T-cell (primary cell): ENCODE measurements at regions not wholly inside any gene's neighbourhood (a gene's known extent, or its start where the extent isn't known, plus 50 kb on each side); places are given as distances from the start of the nearest gene placed in this dataset.
"Not testable (repeated sequence)": the region's sequence is repeated elsewhere in the genome, so short reads cannot be mapped to it uniquely, and the experiment has no call there.

Source experiments
- ATAC-seq, 4 experiments: fragments of 200-7000 bp in 3 of 4; fragments of 150-1000 bp in 1 of 4; cut with Tn5 transposase; replicated peaks in 1 of 4; 1 replicate in 3 of 4; 2 replicates in 1 of 4; pipeline ENCODE4 v1.10.0; 2021; ENCODE audit warnings: moderate library complexity in 3 of 4, mild to moderate bottlenecking in 2 of 4, moderate number of reproducible peaks in 1 of 4
- CTCF ChIA-PET, 2 donors: fragments of 300-600 bp; sonication (Branson Sonifier 250); formaldehyde crosslinking; loops; one replicate each; lab custom pipeline; 2022; ENCODE audit warnings: antibody characterized with exemption in 2 of 2; lab: Charles Lee
- POLR2A ChIA-PET, 2 donors: fragments of 300-600 bp; sonication (Branson Sonifier 250); formaldehyde crosslinking; loops; one replicate each; lab custom pipeline; 2022; ENCODE audit warnings: antibody characterized with exemption in 2 of 2; lab: Charles Lee
- DNase-seq, 35 experiments: peaks; one replicate each; pipeline versions ENCODE4 v3.0.0 to v3.0.0-alpha.2; 2013 to 2023
- H3K27ac ChIP-seq: one replicate; pipeline ENCODE4 v1.5.1; 2013; ENCODE audit warnings: low read length
- H3K27me3 ChIP-seq, 2 experiments: replicated peaks in 1 of 2; 1 replicate in 1 of 2; 2 replicates in 1 of 2; pipeline versions ENCODE4 v1.6.1 to v1.7.0; 2013; ENCODE audit warnings: low read length in 1 of 2, mixed read lengths in 1 of 2; ENCODE audit not compliant: control insufficient read depth in 2 of 2, insufficient read depth in 2 of 2; ENCODE audit errors: extremely low read depth in 1 of 2
- H3K36me3 ChIP-seq, 2 donors: 1 replicate in 1 of 2; 2 replicates in 1 of 2; pipeline versions ENCODE4 v1.6.1 to v1.7.0; 2013; ENCODE audit warnings: low read length in 1 of 2; ENCODE audit not compliant: control insufficient read depth in 2 of 2, insufficient read depth in 1 of 2; ENCODE audit errors: extremely low read depth in 1 of 2
- H3K4me1 ChIP-seq, 2 experiments: 1 replicate in 1 of 2; 2 replicates in 1 of 2; pipeline versions ENCODE4 v1.6.1 to v1.7.0; 2013; ENCODE audit warnings: low read length in 2 of 2, mixed read lengths in 1 of 2; ENCODE audit not compliant: insufficient read depth in 2 of 2, control insufficient read depth in 1 of 2; ENCODE audit errors: extremely low read depth in 1 of 2
- H3K4me3 ChIP-seq, 2 donors: 1 replicate in 1 of 2; 2 replicates in 1 of 2; pipeline versions ENCODE4 v1.5.1 to v1.7.0; 2013; ENCODE audit warnings: mild to moderate bottlenecking in 2 of 2, low read length in 1 of 2, moderate library complexity in 1 of 2; ENCODE audit not compliant: control insufficient read depth in 1 of 2; ENCODE audit errors: extremely low read depth in 1 of 2
- H3K9me3 ChIP-seq: 2 replicates; pipeline ENCODE4 v1.7.0; 2013
- H3K27ac Mint-ChIP-seq, 2 donors: one replicate each; pipeline ENCODE4 v1.8.0; 2020 to 2021; ENCODE audit warnings: mild to moderate bottlenecking in 2 of 2, mixed read lengths in 2 of 2
- H3K27me3 Mint-ChIP-seq, 2 donors: one replicate each; pipeline ENCODE4 v1.8.0; 2021 to 2022; ENCODE audit warnings: mixed read lengths in 2 of 2
- H3K36me3 Mint-ChIP-seq: one replicate; pipeline ENCODE4 v1.8.0; 2021; ENCODE audit warnings: mixed read lengths
- H3K4me1 Mint-ChIP-seq, 3 donors: one replicate each; pipeline ENCODE4 v1.8.0; 2020 to 2022; ENCODE audit warnings: mixed read lengths in 3 of 3, mild to moderate bottlenecking in 1 of 3
- H3K4me3 Mint-ChIP-seq, 3 donors: one replicate each; pipeline ENCODE4 v1.8.0; 2020 to 2022; ENCODE audit warnings: mild to moderate bottlenecking in 3 of 3, mixed read lengths in 3 of 3, moderate library complexity in 3 of 3
- H3K9me3 Mint-ChIP-seq, 3 donors: one replicate each; pipeline ENCODE4 v1.8.0; 2020 to 2022; ENCODE audit warnings: mixed read lengths in 3 of 3
- WGBS: methylation state at CpG from one replicate; pipeline ENCODE4 v1.1.5; 2013; ENCODE audit warnings: missing lambda C conversion rate; ENCODE audit not compliant: insufficient coverage; 5-methylcytosine and 5-hydroxymethylcytosine counted together

- H3K36me3 ChIP-seq, H3K4me1 Mint-ChIP-seq, H3K4me1 ChIP-seq, ATAC-seq, H3K4me3 ChIP-seq, H3K27me3 ChIP-seq, POLR2A ChIA-PET, H3K4me3 Mint-ChIP-seq, H3K27me3 Mint-ChIP-seq, H3K9me3 ChIP-seq, DNase-seq, H3K27ac ChIP-seq, H3K36me3 Mint-ChIP-seq, H3K27ac Mint-ChIP-seq, CTCF ChIA-PET: not testable (repeated sequence)
- 43% methylated on average over 5 of the region's 7 CpGs for WGBS
- H3K9me3 Mint-ChIP-seq: peaks cover 3 to 12% (median 7%) of the 10 kb centered on the region in 3 donors
Measured at GRCh38 chr6:169396009-169396539, 142.4 kb upstream of the THBS2 start.

GRCh38 chr6:169395080-169395805 is 141.6 kb upstream of the THBS2 start:
- Histone ChIP-seq H3K9me3 (no peaks in the 10 kb centered on the region), H3K4me1 (no peaks in the 10 kb centered on the region), H3K4me3 (no peak overlapping the region), H3K36me3 (no peaks in the 10 kb centered on the region), H3K27ac (no peak overlapping the region), H3K27me3 (peaks cover 0 to 10% of the 10 kb centered on the region in 2 experiments)
- ChIA-PET POLR2A (no interaction called here), CTCF (no interaction called here)
- Mint-ChIP-seq H3K4me1 (no peaks in the 10 kb centered on the region), H3K36me3 (no peaks in the 10 kb centered on the region), H3K27ac (no peak overlapping the region), H3K9me3 (peaks cover 3 to 17% (median 7%) of the 10 kb centered on the region in 3 donors), H3K4me3 (no peak overlapping the region), H3K27me3 (no peaks in the 10 kb centered on the region)
- ATAC-seq (no peak), DNase-seq (no peak)
- 84% methylated on average over 4 of the region's 7 CpGs for WGBS

GRCh38 chr6:169393753-169394152 is 140.1 kb upstream of the THBS2 start:
- DNase-seq (no peak), ATAC-seq (no peak)
- H3K4me1 Mint-ChIP-seq: no peaks in the 10 kb centered on the region
- Histone ChIP-seq H3K9me3 (no peaks in the 10 kb centered on the region), H3K4me3 (no peak overlapping the region), H3K4me1 (no peaks in the 10 kb centered on the region), H3K36me3 (no peaks in the 10 kb centered on the region), H3K27me3 (peaks cover 0 to 10% of the 10 kb centered on the region in 2 experiments), H3K27ac (no peak overlapping the region)
- H3K36me3 Mint-ChIP-seq: no peaks in the 10 kb centered on the region
- no peak overlapping the region for H3K27ac Mint-ChIP-seq
- 86% methylated on average over 8 of the region's 13 CpGs for WGBS
- CTCF ChIA-PET: no interaction called here
- no peak overlapping the region for H3K4me3 Mint-ChIP-seq
- peaks cover 7 to 17% (median 7%) of the 10 kb centered on the region in 3 donors for H3K9me3 Mint-ChIP-seq
- H3K27me3 Mint-ChIP-seq: peaks cover 0 to 3% of the 10 kb centered on the region in 2 donors
- POLR2A ChIA-PET: no interaction called here

GRCh38 chr6:169391473-169392071 is 137.9 kb upstream of the THBS2 start:
- Histone ChIP-seq H3K27me3 (peaks cover 0 to 17% of the 10 kb centered on the region in 2 experiments), H3K36me3 (no peaks in the 10 kb centered on the region), H3K4me1 (no peaks in the 10 kb centered on the region), H3K9me3 (no peaks in the 10 kb centered on the region), H3K4me3 (no peak overlapping the region), H3K27ac (no peak overlapping the region)
- POLR2A ChIA-PET: no interaction called here
- Mint-ChIP-seq H3K4me3 (no peak overlapping the region), H3K9me3 (peaks cover 7 to 17% (median 7%) of the 10 kb centered on the region in 3 donors), H3K36me3 (no peaks in the 10 kb centered on the region), H3K27me3 (peaks cover 0 to 12% of the 10 kb centered on the region in 2 donors), H3K4me1 (no peaks in the 10 kb centered on the region), H3K27ac (no peak overlapping the region)
- no CpG with 5 or more reads among the region's 2 CpGs for WGBS
- no peak for DNase-seq
- CTCF ChIA-PET: no interaction called here
- no peak for ATAC-seq

GRCh38 chr6:169388395-169389166 is 134.9 kb upstream of the THBS2 start:
- peaks cover 8 to 20% (median 11%) of the 10 kb centered on the region in 3 donors for H3K9me3 Mint-ChIP-seq
- no peaks in the 10 kb centered on the region for H3K36me3 Mint-ChIP-seq
- no peak for ATAC-seq
- Histone ChIP-seq H3K36me3 (no peaks in the 10 kb centered on the region), H3K27ac (no peak overlapping the region), H3K4me1 (no peaks in the 10 kb centered on the region), H3K4me3 (no peak overlapping the region), H3K27me3 (peaks cover 0 to 16% of the 10 kb centered on the region in 2 experiments), H3K9me3 (no peaks in the 10 kb centered on the region)
- WGBS: 83% methylated on average over 20 of the region's 20 CpGs
- peaks cover under 1 to 12% of the 10 kb centered on the region in 2 donors for H3K27me3 Mint-ChIP-seq
- POLR2A ChIA-PET: no interaction called here
- no peak for DNase-seq
- no peak overlapping the region for H3K27ac Mint-ChIP-seq
- no peaks in the 10 kb centered on the region for H3K4me1 Mint-ChIP-seq
- CTCF ChIA-PET: no interaction called here
- H3K4me3 Mint-ChIP-seq: no peak overlapping the region

- WGBS: 96% methylated on average over 4 of the region's 9 CpGs
- H3K27ac Mint-ChIP-seq: no peak overlapping the region
- Histone ChIP-seq H3K4me1 (no peaks in the 10 kb centered on the region), H3K27ac (no peak overlapping the region), H3K9me3 (no peaks in the 10 kb centered on the region), H3K4me3 (no peak overlapping the region), H3K27me3 (peaks cover 0 to 14% of the 10 kb centered on the region in 2 experiments), H3K36me3 (no peaks in the 10 kb centered on the region)
- ChIA-PET CTCF (no interaction called here), POLR2A (no interaction called here)
- H3K27me3 Mint-ChIP-seq: peaks cover 6 to 12% of the 10 kb centered on the region in 2 donors
- H3K9me3 Mint-ChIP-seq: peaks cover 10 to 20% (median 11%) of the 10 kb centered on the region in 3 donors
- no peak overlapping the region for H3K4me3 Mint-ChIP-seq
- DNase-seq: no peak
- no peak for ATAC-seq
- no peaks in the 10 kb centered on the region for H3K4me1 Mint-ChIP-seq
- no peaks in the 10 kb centered on the region for H3K36me3 Mint-ChIP-seq
Measured at GRCh38 chr6:169387809-169388383, 134.2 kb upstream of the THBS2 start.
